ENCODE measurements at regions not wholly inside any gene's neighbourhood (a gene's known extent, or its start where the extent isn't known, plus 50 kb on each side); places are given as distances from the start of the nearest gene placed in this dataset.

GRCh38 chr14:104309657-104310369 is 171.4 kb downstream of the KIF26A start:
- TF ChIP-seq CTCF (IDR thresholded peaks at IDR 0.05) (no peak), ZFX (IDR thresholded peaks at IDR 0.05; ENCODE audit: borderline replicate concordance) (no peak)

All from 22Rv1 (cell line).